Stimulated activated CD8-positive, alpha-beta memory T cell treated with anti-CD3 and anti-CD28 coated beads, Interleukin-4, amount 100 ng/mL, for 24 hours (primary cell): ENCODE measurements at regions not wholly inside any gene's neighbourhood (a gene's known extent, or its start where the extent isn't known, plus 50 kb on each side); places are given as distances from the start of the nearest gene placed in this dataset.

Experiments used
- DNase-seq: peaks from one replicate; pipeline ENCODE4 v3.0.0-alpha.2; 2020; ENCODE audit warnings: low read depth

- no peak for DNase-seq
Measured at GRCh38 chr11:112715056-112715455, 246.2 kb upstream of the NCAM1 start.

DNA sequence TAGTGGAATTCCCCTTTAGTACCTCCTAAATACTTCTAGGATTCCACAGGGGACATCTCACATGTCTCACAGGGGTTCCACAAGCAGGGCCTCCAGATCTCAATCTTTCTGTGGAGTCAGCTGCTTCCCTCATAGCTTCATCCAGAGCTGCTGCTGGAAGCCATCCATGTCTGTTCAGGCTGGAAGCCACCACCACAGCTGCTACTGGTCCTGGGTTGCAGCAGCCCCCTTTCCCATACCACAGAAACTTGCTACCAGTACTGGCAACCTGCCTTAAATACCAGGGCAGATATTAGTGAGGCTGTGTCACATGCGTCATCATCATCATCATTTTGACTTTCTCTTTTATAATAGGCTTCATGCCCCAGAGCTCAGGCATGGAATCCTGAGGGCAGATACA, 242.7 kb upstream of the NCAM1 start:
- DNase-seq, result no peak

- no peak for DNase-seq
Measured at GRCh38 chr11:112719736-112720525, 241.3 kb upstream of the NCAM1 start.

- DNase-seq, result no peak
Measured at GRCh38 chr11:112722148-112722547, 239.1 kb upstream of the NCAM1 start.

DNA sequence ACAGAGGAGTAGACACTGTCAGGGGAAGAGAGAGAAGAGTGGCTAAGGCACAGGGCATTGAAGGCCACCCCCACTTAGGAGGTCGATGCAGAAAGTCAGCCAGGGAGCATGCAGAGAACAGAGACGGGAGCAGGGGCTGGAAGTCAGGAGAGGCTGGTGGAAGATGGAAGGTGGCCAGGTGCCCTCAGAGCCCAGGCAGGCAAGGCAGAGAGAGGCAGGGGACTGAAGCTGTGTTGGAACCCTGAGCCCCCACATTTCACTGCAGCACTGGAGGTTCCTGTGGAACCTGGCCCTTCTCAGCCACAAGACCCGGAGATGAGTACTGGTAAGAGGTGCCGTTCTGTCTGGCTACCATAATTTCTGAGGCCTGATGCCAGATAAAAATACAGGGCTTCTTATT, 238.3 kb upstream of the NCAM1 start:
- DNase-seq, result no peak

DNA sequence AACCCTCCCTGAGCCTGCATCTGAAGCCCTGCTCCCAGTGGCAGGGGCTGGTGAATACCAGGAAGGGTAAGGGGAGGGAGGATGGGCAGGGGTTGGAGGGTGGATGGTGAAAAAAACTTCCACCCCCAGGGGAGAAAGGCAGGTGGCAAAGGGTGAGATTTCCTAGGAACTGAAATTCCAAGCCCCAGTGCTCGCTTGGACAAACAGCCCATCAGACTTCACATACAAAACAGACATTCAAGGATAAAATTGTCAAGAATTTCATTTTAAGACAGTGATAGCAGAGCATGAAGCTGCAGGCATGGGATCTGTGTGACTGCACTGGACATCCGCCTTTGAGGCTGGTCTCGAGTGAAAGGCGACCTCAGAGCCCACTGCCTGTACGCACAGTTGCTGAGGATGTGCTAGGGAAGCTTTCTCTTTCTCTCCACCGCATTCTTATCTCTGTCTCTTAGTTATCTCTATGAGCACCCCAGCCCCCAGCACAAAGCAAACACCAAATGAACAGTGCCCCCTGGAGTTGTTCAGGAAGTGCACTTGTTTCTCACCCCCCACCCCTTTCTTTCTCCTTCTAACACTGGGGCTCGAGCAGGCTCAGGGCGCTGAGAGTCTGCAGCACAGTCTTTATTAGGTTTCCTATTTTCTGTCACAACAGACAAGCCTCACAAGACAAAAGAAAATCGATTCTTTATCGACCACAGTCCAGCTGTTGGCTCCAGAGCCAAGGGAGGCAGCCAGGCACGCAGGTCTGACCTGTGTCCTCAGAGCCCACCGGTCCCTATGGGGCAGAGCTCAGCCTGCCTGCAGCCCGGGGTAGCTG, 237.3 kb upstream of the NCAM1 start:
- DNase-seq, result no peak

DNA sequence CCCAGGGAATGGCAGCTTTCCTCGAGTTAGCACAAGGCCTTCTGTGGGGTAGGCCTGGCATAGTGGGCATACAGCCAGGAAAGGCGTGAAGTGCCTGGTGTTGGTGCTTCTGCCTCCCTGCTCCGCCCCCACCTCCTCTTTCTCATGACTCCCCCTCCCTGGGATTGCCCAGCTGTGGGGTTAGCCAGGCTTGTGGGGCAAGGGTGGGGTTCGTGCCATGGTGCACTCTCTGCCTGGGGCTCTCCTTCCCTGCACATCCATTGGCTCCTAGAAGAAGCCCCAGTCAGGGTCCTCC, 236.8 kb upstream of the NCAM1 start:
- no peak for DNase-seq

- no peak for DNase-seq
Measured at GRCh38 chr11:112725636-112726035, 235.6 kb upstream of the NCAM1 start.

GRCh38 chr11:112727341-112727841, 233.8 kb upstream of the NCAM1 start:
- DNase-seq, result no peak

DNA sequence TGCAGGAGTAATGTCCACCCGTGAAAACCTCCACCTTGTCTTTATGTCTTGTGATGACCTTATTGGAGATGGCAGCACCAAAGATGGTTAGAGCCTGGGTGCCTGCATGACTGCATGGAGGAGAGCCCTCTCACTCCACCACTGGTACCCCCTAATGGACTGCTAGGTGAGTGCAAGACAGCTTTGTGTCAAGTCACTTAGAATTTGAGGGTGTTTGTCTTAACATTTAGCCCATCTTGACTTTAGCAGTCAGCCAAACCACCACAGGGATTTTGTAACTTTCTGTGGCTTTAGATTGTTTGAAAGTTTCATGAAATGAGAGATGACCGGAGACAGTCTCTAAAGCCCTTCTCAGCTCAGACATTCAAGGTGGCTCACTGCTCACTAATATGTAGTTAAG, 232.9 kb upstream of the NCAM1 start:
- DNase-seq, result no peak

GRCh38 chr11:112728716-112729115, 232.5 kb upstream of the NCAM1 start:
- DNase-seq, result no peak

DNA sequence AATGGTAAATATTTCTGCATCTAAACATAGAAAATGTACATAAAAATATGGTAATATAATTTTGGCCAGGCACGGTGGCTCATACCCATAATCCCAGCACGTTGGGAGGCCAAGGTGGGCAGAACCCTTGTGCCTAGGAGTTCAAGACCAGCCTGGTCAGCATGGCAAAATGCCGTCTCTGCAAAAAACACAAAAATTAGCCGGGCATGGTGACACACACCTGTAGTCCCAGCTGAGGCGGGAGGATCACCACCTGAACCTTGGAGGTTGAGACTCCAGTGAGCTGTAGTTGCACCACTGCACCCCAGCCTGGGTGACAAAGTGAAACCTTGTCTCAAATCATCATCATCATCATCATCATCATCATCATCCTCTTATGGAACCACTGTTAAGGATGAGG, 230.6 kb upstream of the NCAM1 start:
- DNase-seq, result no peak

GRCh38 chr11:112731538-112731937, 229.7 kb upstream of the NCAM1 start:
- DNase-seq, result no peak

GRCh38 chr11:112732031-112732430, 229.2 kb upstream of the NCAM1 start:
- DNase-seq, result no peak

DNA sequence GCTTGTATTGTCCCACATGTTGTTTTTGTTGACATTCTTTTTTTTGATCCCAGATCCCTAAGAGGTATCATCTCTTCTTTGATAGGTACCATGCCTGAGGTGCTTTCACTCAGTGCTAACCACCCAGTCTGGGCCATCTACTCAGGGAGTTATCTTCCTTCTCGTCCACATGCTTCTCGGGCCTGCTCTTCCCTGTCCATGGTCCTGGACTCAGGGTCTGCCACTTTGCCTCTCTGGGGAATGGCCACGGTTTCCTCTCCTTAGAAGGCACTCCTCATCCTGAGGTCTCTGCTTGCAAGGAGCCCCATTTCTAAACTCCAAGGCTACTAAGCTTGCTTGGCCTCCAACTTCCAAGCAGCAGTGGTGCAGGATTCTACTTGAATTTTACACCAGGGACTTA, 227.0 kb upstream of the NCAM1 start:
- DNase-seq, result no peak

- DNase-seq, result no peak
Measured at GRCh38 chr11:112735470-112735869, 225.8 kb upstream of the NCAM1 start.

DNA sequence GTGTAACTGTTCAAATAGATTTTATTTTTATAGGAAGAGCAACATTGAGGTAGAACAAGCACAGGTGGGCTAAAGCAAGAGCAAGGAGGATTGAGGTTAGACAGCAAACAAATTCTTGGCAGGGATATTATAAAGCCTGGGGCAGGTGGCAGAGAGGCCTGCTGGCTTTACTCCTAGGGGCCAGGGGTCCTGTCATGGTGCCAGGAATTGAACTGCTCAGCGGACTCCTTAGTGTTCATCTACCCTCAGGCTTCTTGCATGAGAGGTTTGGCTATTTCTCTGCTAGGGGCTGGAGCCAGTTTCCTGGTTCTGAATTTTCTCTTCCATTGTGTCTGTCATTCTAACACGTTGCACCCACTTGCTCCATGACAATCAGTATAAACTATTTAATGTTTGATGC, 217.2 kb upstream of the NCAM1 start:
- DNase-seq, result no peak

GRCh38 chr11:112745973-112746372, 215.2 kb upstream of the NCAM1 start:
- DNase-seq, result no peak

- DNase-seq, result no peak
Measured at GRCh38 chr11:112748252-112748651, 213.0 kb upstream of the NCAM1 start.

DNA sequence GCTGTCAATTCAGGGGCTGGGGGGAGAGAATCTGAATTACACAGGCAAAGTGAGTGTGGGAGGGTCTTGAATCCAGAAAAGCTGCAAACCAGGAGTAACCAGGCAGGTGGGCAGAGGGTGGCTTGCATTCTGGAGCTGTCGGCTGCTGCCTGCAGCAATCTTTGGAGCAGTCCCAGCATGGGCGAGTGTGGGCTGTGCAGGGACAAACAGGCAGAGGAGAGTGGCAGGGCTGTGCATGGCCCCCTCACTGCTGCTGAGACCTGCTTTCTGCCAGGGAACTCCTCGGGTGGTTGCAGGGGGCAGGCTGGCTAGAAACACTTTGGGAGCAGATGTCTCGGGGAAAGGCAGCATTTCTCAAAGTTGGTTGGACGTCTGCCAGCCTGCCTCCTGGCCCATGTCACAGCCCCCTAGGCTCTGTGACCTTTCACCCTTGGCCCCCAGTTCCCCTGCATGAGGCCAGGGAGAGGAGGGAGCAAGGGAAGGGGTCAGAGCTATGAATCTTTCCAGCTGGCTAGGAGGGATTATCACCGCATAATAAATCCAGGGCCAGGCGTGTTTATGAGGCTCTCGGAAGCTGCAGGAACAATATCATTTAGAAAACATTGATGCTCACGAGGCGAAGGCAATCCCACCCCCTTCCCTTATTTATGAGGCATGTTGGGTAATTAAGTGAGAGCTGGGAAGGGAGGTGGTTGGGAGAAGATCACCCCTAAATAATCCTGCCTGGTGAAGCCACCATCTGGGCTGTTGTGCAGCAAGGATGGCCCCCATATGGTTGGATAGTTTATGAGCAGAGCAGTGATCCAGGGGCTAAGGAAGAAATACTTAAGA, 212.3 kb upstream of the NCAM1 start:
- no peak for DNase-seq

DNA sequence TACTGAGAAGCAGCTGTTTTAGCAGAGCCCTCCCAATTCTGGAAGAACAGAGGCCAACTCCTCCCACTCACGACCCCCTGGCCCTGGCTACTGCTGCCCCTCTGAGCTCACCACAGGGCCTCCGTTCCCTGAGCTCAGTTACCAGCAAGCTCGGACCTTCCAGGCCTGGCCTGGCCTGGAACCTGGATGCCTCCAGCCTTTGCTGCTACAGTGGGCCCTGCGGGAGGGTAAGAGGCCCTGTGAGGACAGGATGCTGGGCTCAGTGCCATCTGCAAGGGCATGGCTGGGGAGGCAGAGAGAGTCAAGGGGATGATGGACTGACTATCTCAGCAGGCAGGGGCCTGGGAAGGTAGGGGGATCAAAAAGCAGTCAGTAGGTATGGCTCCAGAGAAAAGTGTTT, 209.9 kb upstream of the NCAM1 start:
- no peak for DNase-seq

GRCh38 chr11:112751772-112752171, 209.4 kb upstream of the NCAM1 start:
- DNase-seq, result no peak

DNA sequence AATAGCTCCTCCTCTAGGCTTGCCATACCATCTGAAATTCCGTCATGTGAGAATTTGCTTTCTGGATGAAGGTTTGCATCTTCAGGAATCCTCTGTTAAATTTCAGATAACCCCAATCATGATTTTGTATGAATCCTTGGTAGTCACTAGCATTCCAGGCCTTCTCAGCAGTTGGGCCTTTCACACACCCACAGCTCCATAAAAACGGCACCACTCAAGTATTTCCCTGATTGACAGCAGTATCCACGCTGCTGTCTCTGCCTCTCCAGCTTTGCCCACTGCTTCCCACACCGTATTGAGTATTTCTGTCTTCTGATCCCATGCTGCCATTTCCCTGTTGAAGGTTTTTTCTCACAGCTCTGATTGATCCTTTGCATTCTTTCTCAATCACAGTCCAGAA, 208.7 kb upstream of the NCAM1 start:
- no peak for DNase-seq
